Choroid plexus epithelial cell (primary cell): ENCODE measurements at regions not wholly inside any gene's neighbourhood (a gene's known extent, or its start where the extent isn't known, plus 50 kb on each side); places are given as distances from the start of the nearest gene placed in this dataset.

Experiments
- DNase-seq: peaks from one replicate; pipeline ENCODE4 v3.0.0-alpha.2; 2010; ENCODE audit warnings: low read depth
- H3K4me3 ChIP-seq: 2 replicates; pipeline ENCODE4 v1.5.1; 2011; ENCODE audit warnings: low read depth, mild to moderate bottlenecking, control low read depth, low read length, moderate library complexity
- TF ChIP-seq, protein P1 (sequence below): conservative IDR thresholded peaks from 2 replicates; pipeline ENCODE4 v1.5.1; 2011; ENCODE audit warnings: low read depth, mild to moderate bottlenecking, control low read depth, inconsistent platforms, low read length, moderate library complexity

DNA sequence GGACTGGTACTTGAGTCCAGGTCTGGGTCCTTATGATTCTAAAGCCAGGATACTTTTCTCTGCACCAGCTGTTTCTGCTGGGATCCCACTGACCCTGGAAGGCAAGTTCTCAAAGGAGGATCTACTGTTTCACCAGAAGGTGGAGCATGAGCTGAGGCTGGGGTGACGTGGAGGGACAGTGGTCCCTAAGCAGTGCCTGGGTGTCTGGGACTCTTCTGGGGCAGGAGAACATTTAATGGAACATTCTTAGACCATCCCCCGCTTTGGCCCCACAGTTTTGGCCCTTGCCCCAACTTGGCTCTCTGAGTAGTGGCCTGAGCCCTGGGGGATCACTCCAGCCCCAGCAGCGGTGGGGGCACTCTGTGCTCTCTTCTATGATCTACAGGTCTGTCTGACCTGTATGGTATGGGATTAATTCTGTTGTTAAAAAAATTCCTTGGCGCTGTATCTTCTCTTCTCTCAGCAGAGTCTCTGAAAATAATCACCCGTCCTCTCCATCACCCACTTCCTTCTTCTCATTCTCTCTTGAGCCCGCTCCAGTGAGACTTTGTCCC, 60.3 kb upstream of the CSF3R start:
- no peak overlapping the region for H3K4me3 ChIP-seq
- TF ChIP-seq, protein P1, sequence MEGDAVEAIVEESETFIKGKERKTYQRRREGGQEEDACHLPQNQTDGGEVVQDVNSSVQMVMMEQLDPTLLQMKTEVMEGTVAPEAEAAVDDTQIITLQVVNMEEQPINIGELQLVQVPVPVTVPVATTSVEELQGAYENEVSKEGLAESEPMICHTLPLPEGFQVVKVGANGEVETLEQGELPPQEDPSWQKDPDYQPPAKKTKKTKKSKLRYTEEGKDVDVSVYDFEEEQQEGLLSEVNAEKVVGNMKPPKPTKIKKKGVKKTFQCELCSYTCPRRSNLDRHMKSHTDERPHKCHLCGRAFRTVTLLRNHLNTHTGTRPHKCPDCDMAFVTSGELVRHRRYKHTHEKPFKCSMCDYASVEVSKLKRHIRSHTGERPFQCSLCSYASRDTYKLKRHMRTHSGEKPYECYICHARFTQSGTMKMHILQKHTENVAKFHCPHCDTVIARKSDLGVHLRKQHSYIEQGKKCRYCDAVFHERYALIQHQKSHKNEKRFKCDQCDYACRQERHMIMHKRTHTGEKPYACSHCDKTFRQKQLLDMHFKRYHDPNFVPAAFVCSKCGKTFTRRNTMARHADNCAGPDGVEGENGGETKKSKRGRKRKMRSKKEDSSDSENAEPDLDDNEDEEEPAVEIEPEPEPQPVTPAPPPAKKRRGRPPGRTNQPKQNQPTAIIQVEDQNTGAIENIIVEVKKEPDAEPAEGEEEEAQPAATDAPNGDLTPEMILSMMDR, result peak; percentile 44
- peak; percentile 5 for DNase-seq

DNA sequence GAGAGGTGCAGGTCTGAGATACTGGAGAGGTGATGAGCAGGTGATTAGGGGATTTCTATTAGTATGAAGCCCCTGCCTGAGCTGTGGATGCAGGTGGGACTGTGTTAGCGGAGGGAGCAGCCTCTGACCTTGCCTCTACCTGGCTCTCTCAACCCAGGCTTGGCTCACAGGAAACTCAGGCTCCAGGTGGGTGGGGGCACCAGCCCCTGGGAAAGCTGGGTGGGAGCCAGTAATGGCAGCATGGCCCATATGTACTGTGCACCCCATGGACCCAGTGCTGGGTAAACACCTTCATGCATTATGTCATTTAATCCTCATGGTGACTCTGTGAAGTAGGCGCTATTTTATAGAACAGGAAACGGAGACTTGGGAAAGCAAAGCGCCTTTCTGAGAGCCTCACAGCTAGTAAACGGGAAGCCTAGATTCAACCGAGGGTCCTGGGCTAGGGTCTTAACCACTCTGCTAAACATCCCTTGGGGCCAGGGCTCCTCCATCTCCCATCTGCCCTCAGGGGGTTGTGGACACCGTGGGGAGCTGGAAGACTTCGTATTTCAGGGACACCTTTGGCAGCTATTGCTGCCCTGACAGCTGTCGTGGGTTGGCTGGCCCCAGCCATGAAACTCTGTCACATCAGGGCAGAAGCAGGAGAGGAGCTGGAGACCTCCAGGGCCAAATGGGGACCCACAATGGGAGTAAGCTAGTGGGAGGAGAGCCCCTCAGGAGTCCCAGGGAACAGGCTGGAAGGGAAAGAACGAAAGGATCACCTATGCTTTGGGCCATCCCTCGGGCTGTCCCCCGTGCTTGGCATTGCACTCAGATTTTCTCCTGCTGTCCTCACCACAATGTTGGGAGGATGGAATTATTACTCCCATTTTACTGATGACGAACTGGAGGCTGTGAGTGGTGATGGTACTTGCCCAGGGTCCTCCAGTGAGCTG, 59.6 kb upstream of the CSF3R start:
- no peak for DNase-seq
- no peak overlapping the region for H3K4me3 ChIP-seq

DNA sequence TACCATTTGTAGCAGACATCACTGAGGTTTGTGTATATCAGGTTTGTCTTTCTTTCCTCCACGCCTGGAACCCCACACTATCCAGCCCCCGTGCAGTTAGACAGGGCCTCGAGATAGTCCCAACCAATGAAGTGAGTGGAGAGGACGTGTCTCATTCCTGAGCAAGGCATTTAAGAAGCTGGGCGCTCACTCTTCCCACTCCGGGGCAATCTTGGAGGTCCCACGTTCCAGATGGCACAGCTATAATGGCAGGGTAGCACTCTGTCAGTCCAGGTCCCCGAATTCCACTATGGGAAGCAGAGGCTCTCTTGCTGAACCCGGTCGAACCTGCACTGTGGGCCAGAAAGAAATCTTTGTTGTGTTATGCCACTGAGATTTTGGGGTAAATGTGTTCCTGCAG, 57.3 kb upstream of the CSF3R start:
- TF ChIP-seq, protein P1, result no peak
- H3K4me3 ChIP-seq, result no peak overlapping the region
- DNase-seq, result no peak

More for the DNA sequence above, 59.6 kb upstream of the CSF3R start:
- TF ChIP-seq, protein P1, result no peak

DNA sequence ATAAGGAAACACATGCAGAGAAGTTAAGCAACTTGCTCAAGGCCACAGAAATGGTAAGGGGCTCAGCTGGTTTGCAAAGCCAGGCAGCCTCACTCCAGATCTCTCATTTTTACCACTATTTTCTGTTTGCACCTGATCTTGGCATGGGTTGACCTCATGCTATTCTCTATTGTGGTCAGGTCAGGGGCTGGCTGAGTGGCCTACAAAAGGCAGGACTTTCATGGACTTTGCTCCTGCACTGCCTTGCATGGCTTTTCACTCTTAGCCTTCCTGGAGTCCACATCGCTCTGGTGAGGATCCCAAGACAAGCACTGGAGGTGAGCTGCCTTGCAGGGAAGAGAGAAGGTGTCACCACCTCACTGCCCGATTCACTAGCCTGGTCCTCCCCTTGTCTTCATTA, 56.8 kb upstream of the CSF3R start:
- no peak for DNase-seq
- TF ChIP-seq, protein P1, result no peak
- no peak overlapping the region for H3K4me3 ChIP-seq

DNA sequence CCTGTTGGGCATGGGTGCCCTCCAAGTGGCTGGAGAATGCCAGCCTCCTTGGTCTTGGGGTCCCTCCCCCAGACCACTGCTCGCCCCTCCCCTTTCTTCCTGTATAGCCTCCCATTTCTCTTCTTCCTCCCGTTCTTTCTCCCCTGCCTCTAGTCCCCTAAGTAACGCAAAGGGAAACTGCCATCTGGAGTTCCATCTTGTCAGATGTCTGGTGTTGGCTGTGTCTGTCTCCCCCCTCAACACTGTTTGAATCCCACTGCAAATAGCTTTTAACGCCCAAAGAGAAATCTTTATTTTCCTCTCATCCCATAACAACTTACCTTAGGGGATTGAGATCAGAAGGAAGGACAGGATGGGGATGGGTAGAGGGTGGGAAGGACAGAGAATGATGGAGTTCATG, 55.3 kb upstream of the CSF3R start:
- TF ChIP-seq, protein P1, result no peak
- no peak for DNase-seq
- H3K4me3 ChIP-seq, result no peak overlapping the region

DNA sequence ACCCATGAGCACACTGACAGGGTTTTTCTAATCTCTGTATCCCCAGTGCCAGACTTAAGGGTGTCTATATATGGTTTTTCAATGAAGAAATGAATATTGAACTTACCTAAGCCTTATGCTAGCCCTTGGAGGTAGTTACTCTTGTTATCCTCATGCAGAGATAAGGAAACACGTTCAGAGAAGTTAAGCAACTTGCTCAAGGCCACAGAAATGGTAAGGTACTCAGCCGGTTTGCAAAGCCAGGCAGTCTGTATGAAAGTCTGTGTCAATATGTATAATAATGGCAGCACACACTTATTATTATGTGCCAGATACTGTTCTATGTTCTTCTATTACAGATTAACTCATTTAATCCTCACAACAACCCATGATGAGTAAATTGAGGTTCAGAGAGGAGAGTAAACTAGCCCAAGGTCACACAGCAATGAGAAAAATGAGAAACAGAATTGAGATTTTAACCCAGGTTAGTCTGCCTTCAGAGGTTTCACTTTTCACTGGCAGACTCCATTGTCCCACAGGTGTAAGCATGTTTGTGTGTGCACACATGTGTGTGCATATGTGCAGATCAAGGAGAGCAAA, 54.6 kb upstream of the CSF3R start:
- no peak overlapping the region for H3K4me3 ChIP-seq
- TF ChIP-seq, protein P1, result no peak
- DNase-seq, result no peak
